Brain microvascular endothelial cell (primary cell): ENCODE measurements at regions not wholly inside any gene's neighbourhood (a gene's known extent, or its start where the extent isn't known, plus 50 kb on each side); places are given as distances from the start of the nearest gene placed in this dataset.

Source experiments
- DNase-seq: peaks from one replicate; pipeline ENCODE4 v3.0.0-alpha.2; 2020
- H3K27ac ChIP-seq: fragments of 250-450 bp; sonication (Bioruptor Pico); 2 replicates; pipeline ENCODE4 v1.5.1; 2020; ENCODE audit warnings: mild to moderate bottlenecking, moderate library complexity
- H3K27me3 ChIP-seq: fragments of 250-450 bp; sonication (Bioruptor Pico); replicated peaks from 2 replicates; pipeline ENCODE4 v1.5.1; 2020; ENCODE audit warnings: mild to moderate bottlenecking
- H3K36me3 ChIP-seq: fragments of 250-450 bp; sonication (Bioruptor Pico); replicated peaks from 2 replicates; pipeline ENCODE4 v1.5.1; 2020; ENCODE audit warnings: mild to moderate bottlenecking
- H3K4me3 ChIP-seq: 2 replicates; pipeline ENCODE4 v1.5.1; 2011; ENCODE audit warnings: low read depth, mild to moderate bottlenecking, control low read depth, low read length, moderate library complexity
- in situ Hi-C: cut with HindIII; loops from 2 replicates; pipeline ENCODE4 v1.10.0; 2017; ENCODE audit warnings: low sequenced_read_pairs, low pct_ligation_motif_present
- TF ChIP-seq, protein P1 (sequence below): IDR thresholded peaks from 2 replicates; pipeline ENCODE4 v1.5.1; 2011; ENCODE audit warnings: low read depth, mild to moderate bottlenecking, moderate library complexity, low read length, control low read depth, inconsistent platforms; ENCODE audit errors: missing control alignments

DNA sequence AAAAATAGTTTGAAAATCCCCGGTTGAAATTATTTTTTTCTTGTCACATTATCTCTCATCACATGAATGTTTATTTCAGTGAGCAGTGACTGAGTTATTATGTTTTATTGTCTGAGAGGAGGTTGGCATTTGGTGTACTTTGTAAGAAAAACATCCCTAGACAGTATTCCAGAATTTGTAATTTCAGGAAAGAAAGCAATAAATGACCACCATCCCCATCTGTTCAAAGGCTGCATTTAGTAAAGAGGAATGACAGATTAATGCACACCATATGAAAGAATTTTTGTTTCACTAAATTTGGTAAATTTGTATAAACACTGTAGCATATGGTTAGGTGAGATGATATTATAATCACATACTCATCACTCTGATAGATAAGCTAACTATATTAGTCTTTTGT is 57.1 kb upstream of the FUT9 start:
- no peak for DNase-seq
- in situ Hi-C loops: no loop called here
- H3K36me3 ChIP-seq: no peaks in the 10 kb centered on the region
- H3K27ac ChIP-seq: no peak overlapping the region
- TF ChIP-seq, protein P1, sequence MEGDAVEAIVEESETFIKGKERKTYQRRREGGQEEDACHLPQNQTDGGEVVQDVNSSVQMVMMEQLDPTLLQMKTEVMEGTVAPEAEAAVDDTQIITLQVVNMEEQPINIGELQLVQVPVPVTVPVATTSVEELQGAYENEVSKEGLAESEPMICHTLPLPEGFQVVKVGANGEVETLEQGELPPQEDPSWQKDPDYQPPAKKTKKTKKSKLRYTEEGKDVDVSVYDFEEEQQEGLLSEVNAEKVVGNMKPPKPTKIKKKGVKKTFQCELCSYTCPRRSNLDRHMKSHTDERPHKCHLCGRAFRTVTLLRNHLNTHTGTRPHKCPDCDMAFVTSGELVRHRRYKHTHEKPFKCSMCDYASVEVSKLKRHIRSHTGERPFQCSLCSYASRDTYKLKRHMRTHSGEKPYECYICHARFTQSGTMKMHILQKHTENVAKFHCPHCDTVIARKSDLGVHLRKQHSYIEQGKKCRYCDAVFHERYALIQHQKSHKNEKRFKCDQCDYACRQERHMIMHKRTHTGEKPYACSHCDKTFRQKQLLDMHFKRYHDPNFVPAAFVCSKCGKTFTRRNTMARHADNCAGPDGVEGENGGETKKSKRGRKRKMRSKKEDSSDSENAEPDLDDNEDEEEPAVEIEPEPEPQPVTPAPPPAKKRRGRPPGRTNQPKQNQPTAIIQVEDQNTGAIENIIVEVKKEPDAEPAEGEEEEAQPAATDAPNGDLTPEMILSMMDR: no peak
- no peak overlapping the region for H3K4me3 ChIP-seq
- no peaks in the 10 kb centered on the region for H3K27me3 ChIP-seq

DNA sequence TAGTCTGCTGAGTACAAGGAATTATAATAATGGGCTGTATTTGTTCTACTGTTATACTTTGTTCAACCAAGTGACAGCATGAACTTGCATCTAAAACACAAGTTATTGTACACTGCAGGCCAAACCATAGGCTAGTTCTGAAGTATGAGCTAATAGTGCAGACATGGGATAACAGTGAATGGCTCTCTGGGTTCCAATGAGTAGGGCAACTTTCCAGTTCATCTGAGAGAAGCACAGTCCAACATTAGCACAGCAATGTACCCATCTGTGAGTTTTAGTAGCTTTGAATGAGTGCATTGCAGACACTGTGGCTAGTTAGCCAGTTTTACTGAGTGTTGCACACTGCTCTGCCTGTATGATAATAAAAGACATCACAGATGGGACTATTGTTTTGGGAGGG is 56.5 kb upstream of the FUT9 start:
- Histone ChIP-seq H3K27me3 (no peaks in the 10 kb centered on the region), H3K27ac (no peak overlapping the region), H3K4me3 (no peak overlapping the region), H3K36me3 (no peaks in the 10 kb centered on the region)
- DNase-seq: no peak
- in situ Hi-C loops: no loop called here
- TF ChIP-seq, protein P1: no peak
